Transverse colon (tissue), 4 donors: ENCODE measurements at regions not wholly inside any gene's neighbourhood (a gene's known extent, or its start where the extent isn't known, plus 50 kb on each side); places are given as distances from the start of the nearest gene placed in this dataset.

ENCODE experiments used
- DNase-seq: peaks from one replicate; pipeline ENCODE4 v3.0.0-alpha.2; 2019
- H3K27ac ChIP-seq, 4 donors: fragments of 200-600 bp; sonication (generic); 2 replicates each; pipeline ENCODE4 v1.5.1; 2016 to 2018; ENCODE audit warnings: inconsistent platforms in 4 of 4
- H3K27me3 ChIP-seq: fragments of 200-600 bp; sonication (generic); 2 replicates; pipeline ENCODE4 v1.5.1; 2017; ENCODE audit warnings: inconsistent platforms
- H3K36me3 ChIP-seq, 4 donors: fragments of 200-600 bp; sonication (generic); 2 replicates each; pipeline ENCODE4 v1.5.1; 2017 to 2019; ENCODE audit warnings: inconsistent platforms in 4 of 4
- H3K4me1 ChIP-seq, 4 donors: fragments of 200-600 bp; sonication (generic); 2 replicates each; pipeline ENCODE4 v1.5.1; 2017 to 2020; ENCODE audit warnings: inconsistent platforms in 4 of 4
- H3K4me3 ChIP-seq, 4 donors: fragments of 200-600 bp; sonication (generic); 1 replicate in 1 of 4; 2 replicates in 3 of 4; pipeline versions ENCODE4 v1.5.1 to v1.6.1; 2017 to 2019; ENCODE audit warnings: inconsistent platforms in 4 of 4
- H3K9me3 ChIP-seq, 2 donors: fragments of 200-600 bp; sonication (generic); 2 replicates each; pipeline ENCODE4 v1.5.1; 2017 to 2019; ENCODE audit warnings: inconsistent platforms in 2 of 2
- EP300 ChIP-seq: sonication (generic); formaldehyde crosslinking; IDR thresholded peaks from one replicate; pipeline ENCODE4 v1.6.1; 2017; ENCODE audit warnings: antibody characterized with exemption, low read depth
- POLR2A ChIP-seq: fragments of 450-650 bp; IDR thresholded peaks from one replicate; pipeline ENCODE4 v1.6.1; 2016; ENCODE audit warnings: antibody characterized with exemption, mild to moderate bottlenecking, moderate library complexity
- POLR2AphosphoS5 ChIP-seq, 3 donors: sonication (generic); formaldehyde crosslinking; IDR thresholded peaks; one replicate each; pipeline ENCODE4 v1.6.1; 2016; ENCODE audit warnings: antibody characterized with exemption in 3 of 3
- WGBS, 2 donors: methylation state at CpG; one replicate each; pipeline ENCODE4 v1.1.5; 2018; ENCODE audit warnings: low coverage in 1 of 2; 5-methylcytosine and 5-hydroxymethylcytosine counted together
- in situ Hi-C, 4 donors: fragments of 200-750 bp; cut with MboI; loops; one replicate each; pipeline versions ENCODE4 v1.15.0 to v1.15.1; 2017; ENCODE audit warnings: low sequenced_read_pairs in 3 of 4, low pct_ligation_motif_present in 1 of 4, low pct_unique_long_range_greater_than_20kb in 1 of 4
- intact Hi-C: fragments of 100-400 bp; cut with DNase I; formaldehyde crosslinking; loops from one replicate; pipeline ENCODE4 v1.15.1; 2023; ENCODE audit warnings: low total_unique reads
- TF ChIP-seq, protein P1 (sequence below), 5 experiments: fragments of 200-600 bp in 3 of 5; fragments of 450-650 bp in 2 of 5; sonication (generic) in 3 of 5; IDR thresholded peaks; 1 replicate in 2 of 5; 2 replicates in 3 of 5; pipeline ENCODE4 v1.5.1; 2016 to 2017; ENCODE audit warnings: antibody characterized with exemption in 5 of 5, inconsistent platforms in 3 of 5, mild to moderate bottlenecking in 2 of 5, moderate library complexity in 1 of 5

DNA sequence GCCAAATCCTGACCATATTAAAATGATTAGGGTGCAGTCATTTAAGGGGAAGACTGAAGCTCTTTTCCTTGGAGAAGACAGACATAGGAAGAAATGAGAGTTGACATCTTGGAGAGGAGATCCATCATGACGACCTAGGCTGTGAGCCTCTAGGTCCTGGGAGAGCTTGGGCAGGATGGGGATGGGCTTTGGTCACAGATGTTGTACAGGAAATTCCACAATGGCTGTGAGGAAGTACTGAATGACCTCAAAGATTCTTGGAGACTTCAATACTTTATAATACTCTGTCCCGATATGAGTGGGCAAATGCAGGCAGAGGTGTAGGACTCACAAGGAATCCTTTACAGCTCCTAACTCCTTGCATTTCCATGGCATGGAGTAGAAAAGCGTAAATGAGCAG, 204.9 kb upstream of the FRMD6 start:
- Histone ChIP-seq H3K27ac (no peak overlapping the region), H3K4me1 (peaks cover 0 to 23% (median 3%) of the 10 kb centered on the region in 4 donors), H3K4me3 (no peak overlapping the region), H3K9me3 (no peaks in the 10 kb centered on the region), H3K27me3 (no peaks in the 10 kb centered on the region), H3K36me3 (no peaks in the 10 kb centered on the region)
- intact Hi-C loops (no loop called here), in situ Hi-C loops (no loop called here)
- WGBS, 2 donors: 58 to 78% methylated on average over 2 to 3 of the region's 3 CpGs
- TF ChIP-seq EP300 (no peak), POLR2AphosphoS5 (IDR thresholded peaks at IDR 0.05) (no peak), POLR2A (no peak)
- TF ChIP-seq, protein P1, sequence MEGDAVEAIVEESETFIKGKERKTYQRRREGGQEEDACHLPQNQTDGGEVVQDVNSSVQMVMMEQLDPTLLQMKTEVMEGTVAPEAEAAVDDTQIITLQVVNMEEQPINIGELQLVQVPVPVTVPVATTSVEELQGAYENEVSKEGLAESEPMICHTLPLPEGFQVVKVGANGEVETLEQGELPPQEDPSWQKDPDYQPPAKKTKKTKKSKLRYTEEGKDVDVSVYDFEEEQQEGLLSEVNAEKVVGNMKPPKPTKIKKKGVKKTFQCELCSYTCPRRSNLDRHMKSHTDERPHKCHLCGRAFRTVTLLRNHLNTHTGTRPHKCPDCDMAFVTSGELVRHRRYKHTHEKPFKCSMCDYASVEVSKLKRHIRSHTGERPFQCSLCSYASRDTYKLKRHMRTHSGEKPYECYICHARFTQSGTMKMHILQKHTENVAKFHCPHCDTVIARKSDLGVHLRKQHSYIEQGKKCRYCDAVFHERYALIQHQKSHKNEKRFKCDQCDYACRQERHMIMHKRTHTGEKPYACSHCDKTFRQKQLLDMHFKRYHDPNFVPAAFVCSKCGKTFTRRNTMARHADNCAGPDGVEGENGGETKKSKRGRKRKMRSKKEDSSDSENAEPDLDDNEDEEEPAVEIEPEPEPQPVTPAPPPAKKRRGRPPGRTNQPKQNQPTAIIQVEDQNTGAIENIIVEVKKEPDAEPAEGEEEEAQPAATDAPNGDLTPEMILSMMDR (IDR thresholded peaks at IDR 0.05): no peak
- no peak for DNase-seq

DNA sequence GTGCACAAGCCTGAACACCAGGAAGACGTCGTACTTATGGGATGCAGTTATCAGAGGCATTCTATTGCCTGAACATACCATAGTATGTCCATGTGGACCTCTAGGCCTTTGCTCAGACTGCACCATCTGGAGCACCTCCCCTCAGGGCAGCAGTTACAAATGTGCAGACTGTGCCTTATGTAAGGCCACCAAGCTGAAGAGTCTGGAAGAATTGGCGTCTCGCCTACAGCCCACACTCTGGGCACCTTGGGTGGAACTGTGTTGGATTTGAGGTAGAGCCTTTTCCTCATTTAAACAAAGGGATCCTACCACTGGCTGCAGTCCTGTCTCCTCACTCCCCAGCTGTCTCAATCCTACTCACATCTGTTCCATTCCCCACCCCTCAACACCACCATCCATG, 204.3 kb upstream of the FRMD6 start:
- no peaks in the 10 kb centered on the region for H3K36me3 ChIP-seq
- TF ChIP-seq POLR2A: no peak
- no peak for TF ChIP-seq EP300
- TF ChIP-seq POLR2AphosphoS5 (IDR thresholded peaks at IDR 0.05): no peak
- TF ChIP-seq, protein P1 (IDR thresholded peaks at IDR 0.05): no peak
- H3K9me3 ChIP-seq: no peaks in the 10 kb centered on the region
- H3K27ac ChIP-seq: no peak overlapping the region
- DNase-seq: no peak
- H3K4me1 ChIP-seq: peaks cover 0 to 17% (median 3%) of the 10 kb centered on the region in 4 donors
- WGBS, 2 donors: 88% methylated on average over 4 of the region's 4 CpGs; no CpG with 5 or more reads in 1 of the 2 donors
- H3K27me3 ChIP-seq: no peaks in the 10 kb centered on the region
- no peak overlapping the region for H3K4me3 ChIP-seq
- intact Hi-C loops: no loop called here
- in situ Hi-C loops: no loop called here

DNA sequence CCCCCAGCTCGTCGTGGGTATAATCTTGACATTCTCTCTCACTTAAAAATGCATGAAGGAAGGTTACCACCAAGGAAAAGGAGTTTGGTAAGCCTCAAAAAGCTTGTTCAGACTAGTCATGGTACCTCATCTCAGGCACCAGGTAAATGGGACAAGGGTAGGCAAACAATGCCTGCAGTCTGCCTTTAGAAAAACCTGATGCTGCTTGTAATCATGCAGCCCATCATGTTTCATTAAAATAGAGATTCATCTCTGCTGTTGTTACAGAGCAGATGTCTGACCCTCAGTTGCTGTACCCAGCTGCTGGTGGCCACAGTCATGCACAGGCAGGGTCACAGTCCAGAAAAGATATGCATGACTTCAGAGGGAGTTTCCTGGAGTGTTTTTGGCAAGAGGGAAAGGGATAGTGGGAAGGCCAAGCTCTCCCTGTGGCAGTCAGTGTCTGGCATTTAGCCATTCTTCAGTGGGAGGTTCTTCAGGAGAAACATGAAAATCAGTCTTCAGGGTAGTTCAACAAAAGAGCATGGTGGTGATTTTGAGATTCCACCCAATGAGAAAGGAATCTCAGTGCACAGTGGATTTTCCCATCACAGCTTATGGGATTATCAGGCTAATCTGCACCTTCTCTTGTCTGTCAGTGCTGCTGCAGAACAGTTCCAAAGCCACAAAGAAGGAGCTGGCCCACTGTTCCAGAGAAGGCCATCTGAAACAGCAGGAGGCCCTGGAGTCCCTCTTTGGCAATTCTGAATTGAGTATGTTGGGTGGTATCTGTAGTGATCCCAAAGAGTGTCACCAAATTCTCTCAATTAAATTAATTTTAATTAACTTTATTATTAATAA, 202.7 kb upstream of the FRMD6 start:
- in situ Hi-C loops (no loop called here), intact Hi-C loops (no loop called here)
- WGBS, 2 donors: 70% methylated on average over 2 of the region's 2 CpGs; no CpG with 5 or more reads in 1 of the 2 donors
- Histone ChIP-seq H3K27me3 (no peaks in the 10 kb centered on the region), H3K4me1 (peaks cover 0 to 4% (median 0%) of the 10 kb centered on the region in 4 donors), H3K9me3 (no peaks in the 10 kb centered on the region), H3K36me3 (no peaks in the 10 kb centered on the region), H3K27ac (no peak overlapping the region), H3K4me3 (no peak overlapping the region)
- DNase-seq: no peak
- TF ChIP-seq EP300: no peak
- TF ChIP-seq, protein P1 (IDR thresholded peaks at IDR 0.05): no peak
- no peak for TF ChIP-seq POLR2AphosphoS5 (IDR thresholded peaks at IDR 0.05)
- TF ChIP-seq POLR2A: no peak

DNA sequence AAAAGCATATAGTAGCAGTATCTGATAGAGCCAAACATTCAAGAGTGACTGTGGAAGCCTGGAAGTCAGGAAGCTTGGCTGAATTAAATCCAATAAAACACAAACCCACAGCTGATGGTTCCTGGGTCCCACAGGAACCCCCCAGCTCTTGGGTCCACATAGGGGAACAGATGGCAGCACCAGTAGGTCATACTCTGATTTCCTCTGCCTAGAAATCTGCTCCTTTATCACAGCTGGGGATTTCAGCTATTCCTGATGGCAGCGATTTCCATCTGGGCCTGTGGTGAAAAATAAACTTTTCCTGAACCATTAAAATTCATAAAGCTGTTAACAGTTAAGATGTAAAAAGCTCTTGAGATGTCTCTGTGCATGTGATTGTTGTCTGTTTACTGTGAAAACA, 202.0 kb upstream of the FRMD6 start:
- Histone ChIP-seq H3K27me3 (no peaks in the 10 kb centered on the region), H3K36me3 (no peaks in the 10 kb centered on the region), H3K4me1 (peaks cover 0 to 4% (median 0%) of the 10 kb centered on the region in 4 donors), H3K4me3 (no peak overlapping the region), H3K9me3 (no peaks in the 10 kb centered on the region), H3K27ac (no peak overlapping the region)
- intact Hi-C loops (no loop called here), in situ Hi-C loops (no loop called here)
- TF ChIP-seq, protein P1 (IDR thresholded peaks at IDR 0.05): no peak
- no peak for TF ChIP-seq EP300
- no peak for TF ChIP-seq POLR2A
- TF ChIP-seq POLR2AphosphoS5 (IDR thresholded peaks at IDR 0.05): no peak
- 88 to 100% methylated on average over 1 of the region's 1 CpG for WGBS, 2 donors
- no peak for DNase-seq
